GM12864 (cell line): ENCODE measurements at regions not wholly inside any gene's neighbourhood (a gene's known extent, or its start where the extent isn't known, plus 50 kb on each side); places are given as distances from the start of the nearest gene placed in this dataset.

Source experiments
- DNase-seq: peaks from one replicate; pipeline ENCODE4 v3.0.0-alpha.2; 2011; ENCODE audit warnings: low read depth
- H3K4me3 ChIP-seq: 2 replicates; pipeline ENCODE4 v1.5.1; 2011; ENCODE audit warnings: mild to moderate bottlenecking, low read depth, low read length, control low read depth
- CTCF ChIP-seq: IDR thresholded peaks from 2 replicates; pipeline ENCODE4 v1.5.1; 2011; ENCODE audit warnings: low read depth, mild to moderate bottlenecking, moderate library complexity, low read length, control low read depth, inconsistent platforms; ENCODE audit errors: missing control alignments

GRCh38 chr13:39941236-39941635 is 285.8 kb downstream of the COG6 start:
- DNase-seq, result no peak
- no peak overlapping the region for H3K4me3 ChIP-seq
- TF ChIP-seq CTCF, result no peak

GRCh38 chr13:39941911-39942551 is 286.6 kb downstream of the COG6 start:
- TF ChIP-seq CTCF, result no peak
- no peak for DNase-seq
- H3K4me3 ChIP-seq, result no peak overlapping the region

- no peak for DNase-seq
- TF ChIP-seq CTCF, result peak; percentile 100
- no peak overlapping the region for H3K4me3 ChIP-seq
Measured at GRCh38 chr13:39942552-39943273, 287.3 kb downstream of the COG6 start.

- TF ChIP-seq CTCF, result no peak
- no peak for DNase-seq
Measured at GRCh38 chr13:39943711-39944110, 288.2 kb downstream of the COG6 start.

GRCh38 chr13:39945226-39945625 is 289.8 kb downstream of the COG6 start:
- DNase-seq, result no peak
- H3K4me3 ChIP-seq, result no peak overlapping the region
- no peak for TF ChIP-seq CTCF

More at GRCh38 chr13:39943711-39944110, 288.2 kb downstream of the COG6 start:
- H3K4me3 ChIP-seq, result no peak overlapping the region

GRCh38 chr13:39946769-39947168 is 291.3 kb downstream of the COG6 start:
- TF ChIP-seq CTCF, result no peak
- H3K4me3 ChIP-seq, result no peak overlapping the region
- DNase-seq, result no peak

- no peak for TF ChIP-seq CTCF
- no peak for DNase-seq
- H3K4me3 ChIP-seq, result no peak overlapping the region
Measured at GRCh38 chr13:39951301-39951700, 295.8 kb downstream of the COG6 start.
